HEK293 (cell line): ENCODE measurements at regions not wholly inside any gene's neighbourhood (a gene's known extent, or its start where the extent isn't known, plus 50 kb on each side); places are given as distances from the start of the nearest gene placed in this dataset.

ENCODE experiments used
- CTCF ChIA-PET: fragments of 350-600 bp; formaldehyde crosslinking; extraction: SDS; loops from one replicate; lab custom pipeline; 2021; ENCODE audit warnings: antibody characterized with exemption; lab: Yijun Ruan, JAX
- POLR2A ChIA-PET: fragments of 300-600 bp; formaldehyde crosslinking; extraction: SDS; loops from one replicate; lab custom pipeline; 2020; ENCODE audit warnings: antibody characterized with exemption, inconsistent platforms; lab: Yijun Ruan, JAX
- H3K27ac ChIP-seq: fragments of 200-500 bp; sonication (Bioruptor generic); 2 replicates; pipeline ENCODE4 v1.5.1; 2014; ENCODE audit warnings: low read depth, low read length, control low read depth, inconsistent platforms; ENCODE audit errors: extremely low read depth
- H3K36me3 ChIP-seq, 2 experiments: fragments of 200-500 bp in 1 of 2; sonication (Bioruptor generic) in 1 of 2; 1 replicate in 1 of 2; 2 replicates in 1 of 2; pipeline ENCODE4 v1.5.1; 2014 to 2017; ENCODE audit warnings: inconsistent platforms in 2 of 2, low read length in 2 of 2; ENCODE audit not compliant: control insufficient read depth in 2 of 2, insufficient read depth in 1 of 2
- H3K4me1 ChIP-seq: fragments of 200-500 bp; sonication (Bioruptor generic); 2 replicates; pipeline ENCODE4 v1.5.1; 2014; ENCODE audit warnings: mild to moderate bottlenecking, low read length, inconsistent platforms; ENCODE audit not compliant: control insufficient read depth, insufficient read depth
- H3K4me3 ChIP-seq: 2 replicates; pipeline ENCODE4 v1.5.1; 2011; ENCODE audit warnings: low read depth, mild to moderate bottlenecking, control low read depth, low read length, moderate library complexity
- H3K9me3 ChIP-seq: fragments of 200-500 bp; sonication (Bioruptor generic); 2 replicates; pipeline ENCODE4 v1.5.1; 2014; ENCODE audit warnings: low read depth, low read length, inconsistent platforms; ENCODE audit not compliant: control insufficient read depth, insufficient read depth
- GLIS1 ChIP-seq: fragments of 450-650 bp; formaldehyde crosslinking; IDR thresholded peaks from 2 replicates; pipeline ENCODE4 v1.5.1; 2016; ENCODE audit warnings: missing biosample characterization, missing genetic modification characterization
- MYNN ChIP-seq: fragments of 450-650 bp; formaldehyde crosslinking; IDR thresholded peaks from 2 replicates; pipeline ENCODE4 v1.5.1; 2016; ENCODE audit warnings: missing biosample characterization, missing genetic modification characterization, borderline replicate concordance
- OSR2 ChIP-seq: fragments of 450-650 bp; formaldehyde crosslinking; IDR thresholded peaks from 2 replicates; pipeline ENCODE4 v1.5.1; 2016; ENCODE audit warnings: missing biosample characterization, missing genetic modification characterization
- ZBTB17 ChIP-seq: fragments of 450-650 bp; formaldehyde crosslinking; IDR thresholded peaks from 2 replicates; pipeline ENCODE4 v1.5.1; 2016; ENCODE audit warnings: missing biosample characterization, missing genetic modification characterization
- ZNF146 ChIP-seq: fragments of 450-650 bp; formaldehyde crosslinking; IDR thresholded peaks from 2 replicates; pipeline ENCODE4 v1.5.1; 2016; ENCODE audit warnings: missing biosample characterization, missing genetic modification characterization
- ZNF169 ChIP-seq: fragments of 450-650 bp; formaldehyde crosslinking; IDR thresholded peaks from 2 replicates; pipeline ENCODE4 v1.5.1; 2016; ENCODE audit warnings: missing biosample characterization, missing genetic modification characterization
- ZNF24 ChIP-seq: fragments of 450-650 bp; formaldehyde crosslinking; IDR thresholded peaks from 2 replicates; pipeline ENCODE4 v1.5.1; 2016; ENCODE audit warnings: missing biosample characterization, missing genetic modification characterization
- ZNF311 ChIP-seq: fragments of 450-650 bp; formaldehyde crosslinking; IDR thresholded peaks from 2 replicates; pipeline ENCODE4 v1.5.1; 2017; ENCODE audit warnings: missing biosample characterization, missing genetic modification characterization, borderline replicate concordance
- ZNF341 ChIP-seq: fragments of 450-650 bp; formaldehyde crosslinking; IDR thresholded peaks from 2 replicates; pipeline ENCODE4; 2016; ENCODE audit warnings: low read depth, missing biosample characterization, missing genetic modification characterization
- ZNF529 ChIP-seq: fragments of 450-650 bp; formaldehyde crosslinking; IDR thresholded peaks from 2 replicates; pipeline ENCODE4 v1.5.1; 2017; ENCODE audit warnings: missing genetic modification characterization, missing biosample characterization; ENCODE audit not compliant: insufficient replicate concordance
- ZNF544 ChIP-seq: fragments of 450-650 bp; formaldehyde crosslinking; IDR thresholded peaks from 2 replicates; pipeline ENCODE4 v1.5.0; 2017; ENCODE audit warnings: missing biosample characterization, missing genetic modification characterization
- ZNF610 ChIP-seq: fragments of 450-650 bp; formaldehyde crosslinking; IDR thresholded peaks from 2 replicates; pipeline ENCODE4 v1.5.1; 2016; ENCODE audit warnings: missing biosample characterization, missing genetic modification characterization, borderline replicate concordance
- ZNF701 ChIP-seq: fragments of 450-650 bp; formaldehyde crosslinking; IDR thresholded peaks from 2 replicates; pipeline ENCODE4 v1.5.1; 2016; ENCODE audit warnings: missing biosample characterization, missing genetic modification characterization
- ZNF837 ChIP-seq: fragments of 450-650 bp; formaldehyde crosslinking; IDR thresholded peaks from 2 replicates; pipeline ENCODE4 v1.5.1; 2016; ENCODE audit warnings: missing biosample characterization, missing genetic modification characterization
- ZXDB ChIP-seq: fragments of 450-650 bp; formaldehyde crosslinking; IDR thresholded peaks from 2 replicates; pipeline ENCODE4 v1.5.1; 2016; ENCODE audit warnings: missing biosample characterization, missing genetic modification characterization
- TF ChIP-seq, protein P1 (sequence below): fragments of 450-650 bp; formaldehyde crosslinking; IDR thresholded peaks from 2 replicates; pipeline ENCODE4 v1.5.1; 2016; ENCODE audit warnings: missing biosample characterization, missing genetic modification characterization
- TF ChIP-seq, protein P2 (sequence below): fragments of 450-650 bp; formaldehyde crosslinking; IDR thresholded peaks from 2 replicates; pipeline ENCODE4 v1.5.1; 2016; ENCODE audit warnings: missing biosample characterization, missing genetic modification characterization
- TF ChIP-seq, protein P3 (sequence below): fragments of 450-650 bp; formaldehyde crosslinking; IDR thresholded peaks from 2 replicates; pipeline ENCODE4 v1.5.1; 2016; ENCODE audit warnings: missing biosample characterization, missing genetic modification characterization
- TF ChIP-seq, protein P4 (sequence below): fragments of 450-650 bp; formaldehyde crosslinking; IDR thresholded peaks from 2 replicates; pipeline ENCODE4 v1.5.1; 2017; ENCODE audit warnings: missing biosample characterization, missing genetic modification characterization
- TF ChIP-seq, protein P5 (sequence below): fragments of 450-650 bp; formaldehyde crosslinking; IDR thresholded peaks from 2 replicates; pipeline ENCODE4 v1.5.1; 2016; ENCODE audit warnings: missing biosample characterization, missing genetic modification characterization

DNA sequence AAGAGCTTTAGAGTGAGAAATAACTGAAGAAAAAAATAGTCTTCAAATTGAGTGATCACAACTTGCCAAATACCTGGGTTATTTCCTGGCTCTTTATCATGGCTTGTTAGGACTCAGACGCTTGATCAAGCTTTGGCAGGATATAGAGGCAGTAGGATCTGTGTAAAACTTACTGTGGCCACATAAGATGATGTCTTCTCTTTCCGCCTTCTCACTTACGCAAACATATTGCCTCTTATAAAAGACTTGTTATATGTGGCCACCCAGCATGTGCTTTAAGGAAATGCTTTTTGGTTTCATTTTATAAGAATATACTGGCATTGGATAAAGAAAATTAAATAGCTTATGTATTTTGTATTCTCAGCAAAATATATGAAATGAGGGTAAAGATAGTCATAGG lies 101.8 kb upstream of the AKIRIN2 start:
- CTCF ChIA-PET, result interaction anchor here (1.0 to 1.9 kb wide), 2 partner anchors 28 to 410 kb away, joined by 5 to 7 read pairs; no protein-coding TSS in a partner anchor
- peaks cover 7% of the 10 kb centered on the region; the same call in 1 of the 2 replicates for H3K4me1 ChIP-seq
- H3K4me3 ChIP-seq, result no peak overlapping the region
- POLR2A ChIA-PET, result interaction anchor here (0.6 kb wide), 1 partner anchor 34 kb away, joined by 3 read pairs; no protein-coding TSS in a partner anchor
- H3K27ac ChIP-seq, result no peak overlapping the region
- no peak for TF ChIP-seq MYNN (tag by site-specific recombination)
- TF ChIP-seq, all 188 proteins: peak for 0
- H3K36me3 ChIP-seq, result no peaks in the 10 kb centered on the region
- no peaks in the 10 kb centered on the region for H3K9me3 ChIP-seq

DNA sequence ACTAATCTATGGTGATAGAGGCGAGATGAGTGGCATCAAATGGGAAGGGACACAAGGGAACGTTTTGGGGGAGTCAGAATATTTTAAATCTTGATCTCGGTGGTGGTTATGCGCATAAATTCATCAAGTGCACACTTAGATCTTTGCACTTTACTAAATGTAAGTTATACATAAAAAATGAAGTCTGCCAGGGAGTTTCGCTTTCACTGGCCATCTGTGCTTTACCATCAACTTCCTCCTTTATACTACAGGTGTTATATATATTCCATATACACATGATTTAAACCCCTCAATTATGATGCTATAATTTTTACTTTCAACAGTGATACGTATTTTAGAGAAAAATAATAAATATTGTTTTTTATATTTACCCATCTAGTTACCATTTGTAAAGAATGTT lies 97.6 kb upstream of the AKIRIN2 start:
- H3K9me3 ChIP-seq, result no peaks in the 10 kb centered on the region

DNA sequence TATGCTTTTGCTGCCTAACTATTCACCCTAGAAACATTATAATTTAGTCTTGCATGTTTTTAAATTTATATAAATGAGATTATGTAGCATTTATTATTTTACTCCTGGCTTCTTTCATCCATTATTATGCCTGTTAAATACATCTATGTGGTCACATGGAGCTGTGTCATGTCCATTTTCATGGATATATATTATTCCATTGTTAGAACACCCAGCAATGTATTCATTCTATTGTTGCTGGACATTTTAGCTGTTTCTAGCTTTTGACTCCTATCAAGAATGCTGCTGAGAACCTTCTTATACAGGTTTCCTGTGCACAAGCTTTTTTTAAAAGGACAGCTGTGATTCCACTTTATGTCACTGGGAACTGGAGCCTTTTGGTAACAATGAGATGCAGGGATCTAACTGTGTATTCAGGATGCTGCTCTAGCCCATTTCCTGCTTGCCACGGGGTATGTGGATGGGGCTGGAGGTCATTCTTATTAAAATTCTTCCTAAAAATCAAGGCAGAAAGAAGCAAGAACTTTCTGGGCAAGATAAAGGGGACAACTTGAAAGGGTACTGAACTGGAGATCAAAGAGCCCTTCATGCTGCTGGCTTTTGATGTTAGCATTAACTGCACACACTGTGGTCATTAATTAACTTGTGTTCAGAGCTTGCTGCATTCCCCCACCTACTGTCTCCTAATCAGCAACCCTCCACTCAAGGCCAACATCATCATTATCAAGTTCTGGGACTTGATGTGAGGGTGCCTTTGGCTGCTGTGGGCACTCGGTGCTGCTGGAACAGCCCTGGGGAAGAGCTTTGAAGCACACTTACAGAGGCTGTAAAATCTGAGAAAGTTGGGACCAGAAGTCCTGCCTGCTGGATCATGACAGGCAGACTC lies 96.6 kb upstream of the AKIRIN2 start:
- CTCF ChIA-PET, result no interaction called here
- H3K4me1 ChIP-seq, result no peaks in the 10 kb centered on the region
- TF ChIP-seq, protein P1, sequence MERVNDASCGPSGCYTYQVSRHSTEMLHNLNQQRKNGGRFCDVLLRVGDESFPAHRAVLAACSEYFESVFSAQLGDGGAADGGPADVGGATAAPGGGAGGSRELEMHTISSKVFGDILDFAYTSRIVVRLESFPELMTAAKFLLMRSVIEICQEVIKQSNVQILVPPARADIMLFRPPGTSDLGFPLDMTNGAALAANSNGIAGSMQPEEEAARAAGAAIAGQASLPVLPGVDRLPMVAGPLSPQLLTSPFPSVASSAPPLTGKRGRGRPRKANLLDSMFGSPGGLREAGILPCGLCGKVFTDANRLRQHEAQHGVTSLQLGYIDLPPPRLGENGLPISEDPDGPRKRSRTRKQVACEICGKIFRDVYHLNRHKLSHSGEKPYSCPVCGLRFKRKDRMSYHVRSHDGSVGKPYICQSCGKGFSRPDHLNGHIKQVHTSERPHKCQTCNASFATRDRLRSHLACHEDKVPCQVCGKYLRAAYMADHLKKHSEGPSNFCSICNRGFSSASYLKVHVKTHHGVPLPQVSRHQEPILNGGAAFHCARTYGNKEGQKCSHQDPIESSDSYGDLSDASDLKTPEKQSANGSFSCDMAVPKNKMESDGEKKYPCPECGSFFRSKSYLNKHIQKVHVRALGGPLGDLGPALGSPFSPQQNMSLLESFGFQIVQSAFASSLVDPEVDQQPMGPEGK (tag by site-specific recombination), result no peak
- TF ChIP-seq ZNF341 (tag by site-specific recombination) (peak; percentile 84), ZNF146 (tag by site-specific recombination) (peak; percentile 70)
- TF ChIP-seq, protein P2, sequence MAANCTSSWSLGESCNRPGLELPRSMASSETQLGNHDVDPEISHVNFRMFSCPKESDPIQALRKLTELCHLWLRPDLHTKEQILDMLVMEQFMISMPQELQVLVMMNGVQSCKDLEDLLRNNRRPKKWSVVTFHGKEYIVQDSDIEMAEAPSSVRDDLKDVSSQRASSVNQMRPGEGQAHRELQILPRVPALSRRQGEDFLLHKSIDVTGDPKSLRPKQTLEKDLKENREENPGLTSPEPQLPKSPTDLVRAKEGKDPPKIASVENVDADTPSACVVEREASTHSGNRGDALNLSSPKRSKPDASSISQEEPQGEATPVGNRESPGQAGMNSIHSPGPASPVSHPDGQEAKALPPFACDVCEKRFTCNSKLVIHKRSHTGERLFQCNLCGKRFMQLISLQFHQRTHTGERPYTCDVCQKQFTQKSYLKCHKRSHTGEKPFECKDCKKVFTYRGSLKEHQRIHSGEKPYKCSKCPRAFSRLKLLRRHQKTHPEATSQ (tag by site-specific recombination), result no peak
- TF ChIP-seq, protein P3, sequence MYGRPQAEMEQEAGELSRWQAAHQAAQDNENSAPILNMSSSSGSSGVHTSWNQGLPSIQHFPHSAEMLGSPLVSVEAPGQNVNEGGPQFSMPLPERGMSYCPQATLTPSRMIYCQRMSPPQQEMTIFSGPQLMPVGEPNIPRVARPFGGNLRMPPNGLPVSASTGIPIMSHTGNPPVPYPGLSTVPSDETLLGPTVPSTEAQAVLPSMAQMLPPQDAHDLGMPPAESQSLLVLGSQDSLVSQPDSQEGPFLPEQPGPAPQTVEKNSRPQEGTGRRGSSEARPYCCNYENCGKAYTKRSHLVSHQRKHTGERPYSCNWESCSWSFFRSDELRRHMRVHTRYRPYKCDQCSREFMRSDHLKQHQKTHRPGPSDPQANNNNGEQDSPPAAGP (tag by site-specific recombination), result no peak

More for the DNA sequence above, 97.6 kb upstream of the AKIRIN2 start:
- no peaks in the 10 kb centered on the region for H3K4me1 ChIP-seq
- ChIA-PET POLR2A (no interaction called here), CTCF (interaction anchor here (0.9 kb wide), 1 partner anchor 407 kb away, joined by 3 read pairs; no protein-coding TSS in a partner anchor)
- TF ChIP-seq ZNF169 (tag by site-specific recombination), result no peak
- no peak for TF ChIP-seq ZNF24
- no peak for TF ChIP-seq ZNF311
- TF ChIP-seq, protein P4, sequence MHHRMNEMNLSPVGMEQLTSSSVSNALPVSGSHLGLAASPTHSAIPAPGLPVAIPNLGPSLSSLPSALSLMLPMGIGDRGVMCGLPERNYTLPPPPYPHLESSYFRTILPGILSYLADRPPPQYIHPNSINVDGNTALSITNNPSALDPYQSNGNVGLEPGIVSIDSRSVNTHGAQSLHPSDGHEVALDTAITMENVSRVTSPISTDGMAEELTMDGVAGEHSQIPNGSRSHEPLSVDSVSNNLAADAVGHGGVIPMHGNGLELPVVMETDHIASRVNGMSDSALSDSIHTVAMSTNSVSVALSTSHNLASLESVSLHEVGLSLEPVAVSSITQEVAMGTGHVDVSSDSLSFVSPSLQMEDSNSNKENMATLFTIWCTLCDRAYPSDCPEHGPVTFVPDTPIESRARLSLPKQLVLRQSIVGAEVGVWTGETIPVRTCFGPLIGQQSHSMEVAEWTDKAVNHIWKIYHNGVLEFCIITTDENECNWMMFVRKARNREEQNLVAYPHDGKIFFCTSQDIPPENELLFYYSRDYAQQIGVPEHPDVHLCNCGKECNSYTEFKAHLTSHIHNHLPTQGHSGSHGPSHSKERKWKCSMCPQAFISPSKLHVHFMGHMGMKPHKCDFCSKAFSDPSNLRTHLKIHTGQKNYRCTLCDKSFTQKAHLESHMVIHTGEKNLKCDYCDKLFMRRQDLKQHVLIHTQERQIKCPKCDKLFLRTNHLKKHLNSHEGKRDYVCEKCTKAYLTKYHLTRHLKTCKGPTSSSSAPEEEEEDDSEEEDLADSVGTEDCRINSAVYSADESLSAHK (tag by site-specific recombination), result no peak
- TF ChIP-seq ZNF701, result no peak
- TF ChIP-seq ZNF544 (tag by site-specific recombination), result no peak
- TF ChIP-seq ZBTB17 (tag by site-specific recombination), result no peak
- TF ChIP-seq, protein P5, sequence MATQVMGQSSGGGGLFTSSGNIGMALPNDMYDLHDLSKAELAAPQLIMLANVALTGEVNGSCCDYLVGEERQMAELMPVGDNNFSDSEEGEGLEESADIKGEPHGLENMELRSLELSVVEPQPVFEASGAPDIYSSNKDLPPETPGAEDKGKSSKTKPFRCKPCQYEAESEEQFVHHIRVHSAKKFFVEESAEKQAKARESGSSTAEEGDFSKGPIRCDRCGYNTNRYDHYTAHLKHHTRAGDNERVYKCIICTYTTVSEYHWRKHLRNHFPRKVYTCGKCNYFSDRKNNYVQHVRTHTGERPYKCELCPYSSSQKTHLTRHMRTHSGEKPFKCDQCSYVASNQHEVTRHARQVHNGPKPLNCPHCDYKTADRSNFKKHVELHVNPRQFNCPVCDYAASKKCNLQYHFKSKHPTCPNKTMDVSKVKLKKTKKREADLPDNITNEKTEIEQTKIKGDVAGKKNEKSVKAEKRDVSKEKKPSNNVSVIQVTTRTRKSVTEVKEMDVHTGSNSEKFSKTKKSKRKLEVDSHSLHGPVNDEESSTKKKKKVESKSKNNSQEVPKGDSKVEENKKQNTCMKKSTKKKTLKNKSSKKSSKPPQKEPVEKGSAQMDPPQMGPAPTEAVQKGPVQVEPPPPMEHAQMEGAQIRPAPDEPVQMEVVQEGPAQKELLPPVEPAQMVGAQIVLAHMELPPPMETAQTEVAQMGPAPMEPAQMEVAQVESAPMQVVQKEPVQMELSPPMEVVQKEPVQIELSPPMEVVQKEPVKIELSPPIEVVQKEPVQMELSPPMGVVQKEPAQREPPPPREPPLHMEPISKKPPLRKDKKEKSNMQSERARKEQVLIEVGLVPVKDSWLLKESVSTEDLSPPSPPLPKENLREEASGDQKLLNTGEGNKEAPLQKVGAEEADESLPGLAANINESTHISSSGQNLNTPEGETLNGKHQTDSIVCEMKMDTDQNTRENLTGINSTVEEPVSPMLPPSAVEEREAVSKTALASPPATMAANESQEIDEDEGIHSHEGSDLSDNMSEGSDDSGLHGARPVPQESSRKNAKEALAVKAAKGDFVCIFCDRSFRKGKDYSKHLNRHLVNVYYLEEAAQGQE (tag by site-specific recombination), result no peak
- no peak for TF ChIP-seq ZNF529 (tag by site-specific recombination)
- no peak for TF ChIP-seq GLIS1 (tag by site-specific recombination)
- no peak for TF ChIP-seq OSR2 (tag by site-specific recombination)
- no peak for TF ChIP-seq ZXDB (tag by site-specific recombination)
- TF ChIP-seq ZNF837 (tag by site-specific recombination), result no peak
- TF ChIP-seq ZNF610 (tag by site-specific recombination), result no peak
- no peak overlapping the region for H3K4me3 ChIP-seq
- no peak overlapping the region for H3K27ac ChIP-seq
- no peaks in the 10 kb centered on the region for H3K36me3 ChIP-seq

More for the DNA sequence above, 96.6 kb upstream of the AKIRIN2 start:
- no peaks in the 10 kb centered on the region for H3K36me3 ChIP-seq
- H3K9me3 ChIP-seq, result no peaks in the 10 kb centered on the region
- no peak overlapping the region for H3K27ac ChIP-seq
- no peak overlapping the region for H3K4me3 ChIP-seq
- POLR2A ChIA-PET, result no interaction called here
